Psoas muscle (tissue), 7 donors: ENCODE measurements at regions not wholly inside any gene's neighbourhood (a gene's known extent, or its start where the extent isn't known, plus 50 kb on each side); places are given as distances from the start of the nearest gene placed in this dataset.

Source experiments
- ATAC-seq, 4 donors: fragments of 200-7000 bp; cut with Tn5 transposase; one replicate each; pipeline ENCODE4 v1.9.1; 2020; ENCODE audit warnings: moderate library complexity in 3 of 4, mild to moderate bottlenecking in 2 of 4
- DNase-seq, 2 donors: peaks; one replicate each; pipeline ENCODE4 v3.0.0-alpha.2; 2020
- H3K27ac ChIP-seq: fragments of 200-600 bp; one replicate; pipeline ENCODE4 v1.8.0; 2022
- H3K27me3 ChIP-seq, 3 donors: fragments of 200-600 bp in 1 of 3; one replicate each; pipeline versions ENCODE4 v1.6.1 to v1.8.0; 2013 to 2022; ENCODE audit warnings: low read length in 2 of 3, mild to moderate bottlenecking in 2 of 3, moderate library complexity in 1 of 3; ENCODE audit not compliant: insufficient read depth in 3 of 3
- H3K36me3 ChIP-seq, 2 donors: fragments of 200-600 bp in 1 of 2; one replicate each; pipeline versions ENCODE4 v1.6.1 to v1.8.0; 2013 to 2022; ENCODE audit warnings: low read depth in 1 of 2, mild to moderate bottlenecking in 1 of 2, moderate library complexity in 1 of 2; ENCODE audit not compliant: insufficient read depth in 1 of 2
- H3K4me1 ChIP-seq: fragments of 200-600 bp; one replicate; pipeline ENCODE4 v1.8.0; 2022
- H3K4me3 ChIP-seq: fragments of 200-600 bp; one replicate; pipeline ENCODE4 v1.8.0; 2022; ENCODE audit warnings: mild to moderate bottlenecking
- H3K9me3 ChIP-seq: fragments of 200-600 bp; one replicate; pipeline ENCODE4 v1.8.0; 2022
- CTCF ChIP-seq: fragments of 200-600 bp; IDR thresholded peaks from one replicate; pipeline ENCODE4 v1.8.0; 2022; ENCODE audit warnings: antibody characterized with exemption
- WGBS, 3 donors: extraction: QIAGEN DNeasy Blood & Tissue Kit; methylation state at CpG; one replicate each; pipeline versions ENCODE4 v1.1.6 to v1.1.7; 2013; 5-methylcytosine and 5-hydroxymethylcytosine counted together
- intact Hi-C, 2 donors: fragments of 100-400 bp; cut with DNase I; formaldehyde crosslinking; loops; one replicate each; pipeline versions ENCODE4 v1.11.0 to v1.14.2; 2022
- donor health status: healthy with polysubstance abuse.
- donor health status: DM: no; HTN: no; CAD: no; lungs with moderate emphysema.
- donor health status: Bipolar disorder and iron deficiency.
- donor health status: healthy.
- donor health status: DM: yes; HTN: yes; CAD: no.
- donor health status: DM: no; HTN: no; CAD: no.
- donor health status: DM: yes; HTN: yes; CAD: no.

GRCh38 chr12:25875661-25876060, 82.8 kb upstream of the RASSF8 start:
- Histone ChIP-seq H3K4me3 (no peak overlapping the region), H3K4me1 (no peaks in the 10 kb centered on the region), H3K27ac (no peak overlapping the region), H3K36me3 (no peaks in the 10 kb centered on the region), H3K9me3 (no peaks in the 10 kb centered on the region), H3K27me3 (peaks cover 0 to 9% (median 0%) of the 10 kb centered on the region in 3 donors)
- 68 to 70% (median 68%) methylated on average over 1 of the region's 1 CpG for WGBS, 3 donors
- ATAC-seq (no peak), DNase-seq (no peak)
- no peak for TF ChIP-seq CTCF
- intact Hi-C loops, result no loop called here

GRCh38 chr12:25876383-25877045, 82.0 kb upstream of the RASSF8 start:
- intact Hi-C loops, result no loop called here
- H3K9me3 ChIP-seq, result no peaks in the 10 kb centered on the region
- DNase-seq (no peak), ATAC-seq (no peak)
- no peaks in the 10 kb centered on the region for H3K4me1 ChIP-seq
- H3K4me3 ChIP-seq, result no peak overlapping the region
- no peak overlapping the region for H3K27ac ChIP-seq
- 84 to 85% (median 85%) methylated on average over 2 of the region's 2 CpGs for WGBS, 3 donors
- peaks cover 0 to 9% (median 0%) of the 10 kb centered on the region in 3 donors for H3K27me3 ChIP-seq
- TF ChIP-seq CTCF, result no peak
- H3K36me3 ChIP-seq, result no peaks in the 10 kb centered on the region

DNA sequence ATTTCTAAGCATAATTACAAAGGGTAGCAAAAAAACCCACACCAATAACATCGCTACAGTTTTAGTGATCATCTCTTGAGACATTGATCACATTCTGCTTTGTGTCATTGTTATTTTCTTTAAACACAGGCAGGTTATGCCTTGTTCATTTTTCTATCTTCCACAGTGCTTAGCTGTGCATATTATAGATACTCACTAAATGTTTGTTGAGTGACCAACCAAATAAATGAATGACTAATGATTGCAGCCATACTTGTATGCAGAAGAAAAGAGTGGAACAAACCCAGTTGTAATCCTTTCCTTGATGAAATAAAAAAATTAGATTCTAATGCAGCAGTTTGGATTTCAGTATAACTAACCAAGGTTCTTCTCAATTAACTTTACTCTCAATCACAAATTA, 81.0 kb upstream of the RASSF8 start:
- H3K27me3 ChIP-seq, result peaks cover 0 to 9% (median 0%) of the 10 kb centered on the region in 3 donors
- H3K27ac ChIP-seq, result no peak overlapping the region
- DNase-seq (no peak), ATAC-seq (no peak)
- H3K36me3 ChIP-seq, result no peaks in the 10 kb centered on the region
- H3K9me3 ChIP-seq, result no peaks in the 10 kb centered on the region
- no peak for TF ChIP-seq CTCF
- H3K4me3 ChIP-seq, result no peak overlapping the region
- intact Hi-C loops, result no loop called here
- no peaks in the 10 kb centered on the region for H3K4me1 ChIP-seq
- WGBS, 3 donors, result 97% methylated on average over 1 of the region's 1 CpG

DNA sequence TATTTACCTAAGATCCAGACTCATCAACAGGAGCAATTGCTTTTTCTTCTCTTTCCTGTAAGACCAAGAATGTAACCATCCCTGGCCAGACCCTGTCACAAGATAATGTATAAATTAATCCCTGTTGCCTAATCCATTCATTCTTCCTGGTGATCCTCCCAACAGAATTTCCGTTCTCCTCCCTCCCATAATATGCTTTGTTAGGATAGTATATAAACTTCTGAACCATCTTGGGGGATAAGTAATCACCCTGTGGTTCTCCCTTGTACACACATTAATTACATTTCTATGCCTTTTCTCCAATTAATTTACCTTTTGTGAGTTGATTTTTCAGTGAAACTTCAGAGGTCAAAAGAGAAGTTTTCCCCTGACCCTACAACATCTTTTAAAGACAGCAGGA, 76.2 kb upstream of the RASSF8 start:
- 61 to 72% (median 72%) methylated on average over 1 of the region's 1 CpG for WGBS, 3 donors
- H3K9me3 ChIP-seq, result no peaks in the 10 kb centered on the region

More for the DNA sequence above, 76.2 kb upstream of the RASSF8 start:
- no peaks in the 10 kb centered on the region for H3K4me1 ChIP-seq
- TF ChIP-seq CTCF, result no peak
- H3K27me3 ChIP-seq, result peaks cover 0 to 9% (median 0%) of the 10 kb centered on the region in 3 donors
- intact Hi-C loops, result no loop called here
- ATAC-seq (no peak), DNase-seq (no peak)
- H3K4me3 ChIP-seq, result no peak overlapping the region
- no peak overlapping the region for H3K27ac ChIP-seq
- H3K36me3 ChIP-seq, result no peaks in the 10 kb centered on the region
